ENCODE measurements at regions not wholly inside any gene's neighbourhood (a gene's known extent, or its start where the extent isn't known, plus 50 kb on each side); places are given as distances from the start of the nearest gene placed in this dataset.

DNA sequence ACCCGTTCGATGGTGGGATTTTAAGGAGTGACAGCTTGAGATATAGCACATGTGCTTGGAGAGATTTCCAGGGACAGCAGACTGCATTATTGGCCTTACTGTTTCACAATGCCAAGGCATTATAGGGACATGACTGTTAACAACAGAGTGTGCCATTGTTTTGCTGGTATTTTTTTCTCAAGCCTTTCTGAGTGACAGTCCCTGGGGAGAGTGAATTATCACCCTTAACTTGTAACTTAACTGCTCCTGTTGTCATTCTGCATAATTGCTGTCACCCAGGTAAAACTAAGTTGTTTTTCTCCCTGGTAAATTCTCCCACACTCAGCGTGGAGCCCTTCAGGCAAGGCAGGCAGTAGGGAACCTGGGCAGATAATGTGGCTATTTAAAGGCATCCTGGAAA lies 989.2 kb upstream of the LCORL start:
- H3K36me3 ChIP-seq, result no peaks in the 10 kb centered on the region
- TF ChIP-seq, protein P1, sequence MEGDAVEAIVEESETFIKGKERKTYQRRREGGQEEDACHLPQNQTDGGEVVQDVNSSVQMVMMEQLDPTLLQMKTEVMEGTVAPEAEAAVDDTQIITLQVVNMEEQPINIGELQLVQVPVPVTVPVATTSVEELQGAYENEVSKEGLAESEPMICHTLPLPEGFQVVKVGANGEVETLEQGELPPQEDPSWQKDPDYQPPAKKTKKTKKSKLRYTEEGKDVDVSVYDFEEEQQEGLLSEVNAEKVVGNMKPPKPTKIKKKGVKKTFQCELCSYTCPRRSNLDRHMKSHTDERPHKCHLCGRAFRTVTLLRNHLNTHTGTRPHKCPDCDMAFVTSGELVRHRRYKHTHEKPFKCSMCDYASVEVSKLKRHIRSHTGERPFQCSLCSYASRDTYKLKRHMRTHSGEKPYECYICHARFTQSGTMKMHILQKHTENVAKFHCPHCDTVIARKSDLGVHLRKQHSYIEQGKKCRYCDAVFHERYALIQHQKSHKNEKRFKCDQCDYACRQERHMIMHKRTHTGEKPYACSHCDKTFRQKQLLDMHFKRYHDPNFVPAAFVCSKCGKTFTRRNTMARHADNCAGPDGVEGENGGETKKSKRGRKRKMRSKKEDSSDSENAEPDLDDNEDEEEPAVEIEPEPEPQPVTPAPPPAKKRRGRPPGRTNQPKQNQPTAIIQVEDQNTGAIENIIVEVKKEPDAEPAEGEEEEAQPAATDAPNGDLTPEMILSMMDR (IDR thresholded peaks at IDR 0.05), result no peak
- TF ChIP-seq POLR2AphosphoS5 (IDR thresholded peaks at IDR 0.05) (no peak), EP300 (IDR thresholded peaks at IDR 0.05) (no peak)
- H3K4me3 ChIP-seq, result no peak overlapping the region
- peaks cover 0 to 5% (median 0%) of the 10 kb centered on the region in 4 donors for H3K4me1 ChIP-seq
- H3K27me3 ChIP-seq, result no peaks in the 10 kb centered on the region
- intact Hi-C loops (cut with DNase I), result no loop called here
- 49 to 72% methylated on average over 3 of the region's 3 CpGs for WGBS, 2 donors
- H3K9me3 ChIP-seq, result no peaks in the 10 kb centered on the region
- no peak overlapping the region for H3K27ac ChIP-seq
- DNase-seq, result no peak

GRCh38 chr4:19009881-19010280 lies 988.3 kb upstream of the LCORL start:
- no peak overlapping the region for H3K27ac ChIP-seq
- DNase-seq, result no peak

GRCh38 chr4:19005211-19005610 lies 983.7 kb upstream of the LCORL start:
- Histone ChIP-seq H3K4me1 (peaks cover 0 to 7% (median 5%) of the 10 kb centered on the region in 4 donors), H3K27ac (no peak overlapping the region), H3K27me3 (no peaks in the 10 kb centered on the region), H3K4me3 (no peak overlapping the region), H3K36me3 (no peaks in the 10 kb centered on the region), H3K9me3 (no peaks in the 10 kb centered on the region)
- no peak for TF ChIP-seq POLR2AphosphoS5 (IDR thresholded peaks at IDR 0.05)
- TF ChIP-seq, protein P1 (IDR thresholded peaks at IDR 0.05), result no peak
- TF ChIP-seq EP300 (IDR thresholded peaks at IDR 0.05), result no peak
- no peak for TF ChIP-seq POLR2A (IDR thresholded peaks at IDR 0.05)
- WGBS, 2 donors, result 63 to 89% methylated on average over 1 of the region's 1 CpG
- no peak for DNase-seq
- intact Hi-C loops (cut with DNase I), result no loop called here

More at GRCh38 chr4:19009881-19010280, 988.3 kb upstream of the LCORL start:
- intact Hi-C loops (cut with DNase I), result no loop called here
- H3K4me3 ChIP-seq, result no peak overlapping the region
- WGBS, 2 donors, result 52 to 60% methylated on average over 2 of the region's 2 CpGs
- no peaks in the 10 kb centered on the region for H3K9me3 ChIP-seq
- peaks cover 0 to 6% (median 5%) of the 10 kb centered on the region in 4 donors for H3K4me1 ChIP-seq
- TF ChIP-seq POLR2AphosphoS5 (IDR thresholded peaks at IDR 0.05) (no peak), EP300 (IDR thresholded peaks at IDR 0.05) (no peak), POLR2A (IDR thresholded peaks at IDR 0.05) (no peak)
- TF ChIP-seq, protein P1 (IDR thresholded peaks at IDR 0.05), result no peak
- no peaks in the 10 kb centered on the region for H3K27me3 ChIP-seq
- no peaks in the 10 kb centered on the region for H3K36me3 ChIP-seq

DNA sequence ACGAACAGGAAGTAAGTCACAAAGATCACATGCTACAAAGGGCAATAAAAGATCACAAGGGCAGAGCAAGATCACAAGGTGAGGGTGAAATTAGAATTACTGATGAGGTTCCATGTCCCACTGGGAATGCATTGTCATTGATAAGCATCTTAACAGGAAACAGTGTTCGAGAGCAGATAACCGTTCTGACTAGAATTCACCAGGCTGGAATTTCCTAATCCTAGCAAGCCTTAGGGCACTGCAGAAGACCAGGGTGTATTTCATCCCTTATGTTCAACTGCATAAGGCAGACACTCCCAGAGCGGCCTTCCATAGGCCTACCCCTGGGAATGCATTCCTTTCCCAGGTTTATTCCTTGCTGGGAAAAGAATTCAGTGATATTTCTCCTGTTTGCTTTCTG lies 980.6 kb upstream of the LCORL start:
- 83 to 93% methylated on average over 4 of the region's 4 CpGs for WGBS, 2 donors
- no peak for DNase-seq
- Histone ChIP-seq H3K4me3 (no peak overlapping the region), H3K27me3 (no peaks in the 10 kb centered on the region), H3K36me3 (no peaks in the 10 kb centered on the region), H3K27ac (no peak overlapping the region), H3K9me3 (no peaks in the 10 kb centered on the region), H3K4me1 (peaks cover 0 to 7% (median 3%) of the 10 kb centered on the region in 4 donors)
- TF ChIP-seq POLR2AphosphoS5 (IDR thresholded peaks at IDR 0.05) (no peak), POLR2A (IDR thresholded peaks at IDR 0.05) (no peak), EP300 (IDR thresholded peaks at IDR 0.05) (no peak)
- TF ChIP-seq, protein P1 (IDR thresholded peaks at IDR 0.05), result no peak
- intact Hi-C loops (cut with DNase I), result no loop called here

- Histone ChIP-seq H3K4me1 (no peaks in the 10 kb centered on the region), H3K9me3 (no peaks in the 10 kb centered on the region), H3K36me3 (no peaks in the 10 kb centered on the region), H3K27ac (no peak overlapping the region), H3K4me3 (no peak overlapping the region), H3K27me3 (no peaks in the 10 kb centered on the region)
- intact Hi-C loops (cut with DNase I), result no loop called here
- WGBS, 2 donors, result 94 to 95% methylated on average over 5 of the region's 5 CpGs
- DNase-seq, result no peak
- TF ChIP-seq EP300 (IDR thresholded peaks at IDR 0.05) (no peak), POLR2AphosphoS5 (IDR thresholded peaks at IDR 0.05) (no peak), POLR2A (IDR thresholded peaks at IDR 0.05) (no peak)
- TF ChIP-seq, protein P1 (IDR thresholded peaks at IDR 0.05), result no peak
These were observed 978.0 kb upstream of the LCORL start for GRCh38 chr4:18999595-18999994.

All from sigmoid colon (tissue), 6 donors.